ENCODE measurements at regions not wholly inside any gene's neighbourhood (a gene's known extent, or its start where the extent isn't known, plus 50 kb on each side); places are given as distances from the start of the nearest gene placed in this dataset.

GRCh38 chr2:59502981-59503380 lies 1050.5 kb downstream of the BCL11A start:
- intact Hi-C loops (cut with micrococcal nuclease), result no loop called here

GRCh38 chr2:59490994-59491393 lies 1062.5 kb downstream of the BCL11A start:
- intact Hi-C loops (cut with micrococcal nuclease), result no loop called here

GRCh38 chr2:59490192-59490591 lies 1063.3 kb downstream of the BCL11A start:
- intact Hi-C loops (cut with micrococcal nuclease), result no loop called here

GRCh38 chr2:59484673-59485072 lies 1068.8 kb downstream of the BCL11A start:
- intact Hi-C loops (cut with micrococcal nuclease), result no loop called here

DNA sequence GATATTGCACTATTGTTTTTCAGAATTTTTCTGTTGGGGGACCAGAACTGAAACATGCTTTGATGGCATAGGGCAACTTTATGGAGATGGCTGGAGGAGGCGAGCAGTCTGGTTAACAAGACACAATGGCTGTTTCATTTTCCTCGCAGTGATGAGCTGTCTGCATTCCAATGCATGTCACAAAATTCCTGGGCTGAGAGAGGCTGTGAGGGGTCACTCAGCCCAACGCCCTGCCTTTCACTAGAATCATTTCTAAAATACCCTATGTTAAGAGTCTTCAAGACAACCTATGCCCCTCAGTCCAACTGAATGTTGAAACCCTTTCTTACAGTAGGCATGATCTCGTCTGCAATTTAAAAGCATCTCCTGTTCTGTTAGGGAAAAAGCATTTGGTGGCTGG lies 1090.0 kb downstream of the BCL11A start:
- intact Hi-C loops (cut with micrococcal nuclease), result no loop called here

DNA sequence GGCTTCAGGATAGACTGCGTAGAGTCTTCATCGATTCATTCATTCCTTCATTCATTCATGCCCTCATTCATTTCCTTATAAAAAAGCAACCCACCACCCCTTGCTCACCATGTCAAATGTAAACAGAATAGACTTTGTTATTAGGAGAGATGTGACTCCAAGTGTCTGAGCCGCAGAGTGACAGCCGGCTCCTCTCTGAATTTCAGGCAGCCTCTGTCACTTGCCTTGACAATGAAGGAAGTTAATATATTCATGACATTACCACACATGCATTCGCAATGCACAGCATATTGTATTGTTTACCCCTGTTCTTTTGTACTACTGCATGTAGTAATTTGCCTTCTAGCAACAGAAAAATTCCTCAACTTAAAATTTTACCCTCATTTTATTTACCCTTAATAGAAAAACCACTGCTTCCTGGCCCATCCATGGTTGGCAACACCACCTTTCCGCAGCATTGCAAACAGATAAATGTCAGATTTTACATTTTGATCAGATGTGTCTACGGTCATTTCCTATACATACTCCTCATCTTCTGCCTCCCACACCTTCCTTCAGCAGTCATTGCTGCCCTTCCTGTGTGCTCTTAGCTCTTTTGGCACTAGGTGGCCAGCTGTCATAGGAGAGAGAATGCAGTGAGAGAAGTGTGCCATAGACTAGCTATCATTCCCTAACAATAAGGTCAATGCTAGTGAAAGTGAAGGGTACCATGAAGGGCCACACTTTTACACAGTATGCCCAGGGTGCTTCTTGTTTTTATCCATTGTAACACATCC lies 1090.8 kb downstream of the BCL11A start:
- intact Hi-C loops (cut with micrococcal nuclease), result no loop called here

DNA sequence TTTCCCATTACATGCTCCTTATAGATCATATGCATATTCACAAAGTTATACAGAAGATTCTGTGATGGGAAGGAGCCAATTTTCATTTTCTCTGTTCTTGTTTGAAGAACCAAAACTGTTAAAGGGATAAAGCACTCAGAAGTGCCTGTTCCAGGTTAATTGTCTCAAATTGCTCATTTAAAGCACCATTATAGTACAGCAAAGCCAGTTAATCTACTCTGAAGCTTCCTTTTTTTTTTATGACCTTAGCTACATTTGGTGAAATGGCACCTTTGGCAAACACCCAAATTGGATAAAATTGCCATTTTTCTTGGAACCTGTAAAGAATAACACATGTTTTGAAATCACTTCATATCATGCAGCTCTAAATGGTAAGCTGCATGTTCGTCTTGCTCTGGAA lies 1092.3 kb downstream of the BCL11A start:
- intact Hi-C loops (cut with micrococcal nuclease), result no loop called here

DNA sequence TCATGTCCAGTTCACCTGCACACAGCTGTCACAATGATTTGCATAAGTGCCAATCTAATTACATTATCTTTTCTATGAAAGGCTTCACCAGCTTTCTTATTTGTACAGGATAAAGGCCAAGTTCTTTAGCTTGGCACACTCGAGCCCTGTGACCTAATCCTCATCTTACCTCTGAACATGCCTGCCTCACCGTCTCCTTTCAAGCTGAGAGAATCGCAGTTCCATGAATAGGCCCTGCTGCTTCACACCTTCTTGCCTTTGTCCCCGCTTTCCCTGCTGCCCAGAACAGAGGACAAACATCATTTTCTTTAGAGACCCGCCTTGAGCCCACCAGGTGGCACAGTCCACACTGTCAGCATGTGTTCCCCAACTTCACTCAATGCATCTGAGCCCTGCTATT lies 1094.7 kb downstream of the BCL11A start:
- intact Hi-C loops (cut with micrococcal nuclease), result no loop called here

- intact Hi-C loops (cut with micrococcal nuclease), result no loop called here
Observed at GRCh38 chr2:59456285-59456684, 1097.2 kb downstream of the BCL11A start.

DNA sequence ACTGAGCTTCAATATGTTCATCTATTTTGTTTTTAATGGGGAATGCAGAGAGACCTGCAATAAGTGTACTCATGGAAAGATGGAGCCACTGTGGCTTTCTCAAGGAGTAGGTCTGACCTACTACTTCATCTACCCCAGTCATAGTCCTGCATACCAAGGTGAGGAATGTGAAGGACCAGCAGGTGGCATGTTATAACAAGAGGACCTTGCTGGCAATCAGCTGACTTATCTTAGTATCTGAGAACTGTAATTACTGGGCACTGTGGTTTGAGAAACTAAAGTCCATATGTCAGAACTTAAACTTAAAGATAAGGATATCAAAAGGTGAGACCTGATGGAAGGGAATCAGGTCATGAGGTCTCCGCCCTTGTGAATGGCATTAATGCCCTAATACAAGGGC lies 1104.2 kb downstream of the BCL11A start:
- intact Hi-C loops (cut with micrococcal nuclease), result no loop called here

- intact Hi-C loops (cut with micrococcal nuclease), result no loop called here
Observed at GRCh38 chr2:59440491-59440890, 1113.0 kb downstream of the BCL11A start.

- intact Hi-C loops (cut with micrococcal nuclease), result no loop called here
Observed at GRCh38 chr2:59435635-59436034, 1117.8 kb downstream of the BCL11A start.

- intact Hi-C loops (cut with micrococcal nuclease), result no loop called here
Observed at GRCh38 chr2:59428940-59429339, 1124.5 kb downstream of the BCL11A start.

DNA sequence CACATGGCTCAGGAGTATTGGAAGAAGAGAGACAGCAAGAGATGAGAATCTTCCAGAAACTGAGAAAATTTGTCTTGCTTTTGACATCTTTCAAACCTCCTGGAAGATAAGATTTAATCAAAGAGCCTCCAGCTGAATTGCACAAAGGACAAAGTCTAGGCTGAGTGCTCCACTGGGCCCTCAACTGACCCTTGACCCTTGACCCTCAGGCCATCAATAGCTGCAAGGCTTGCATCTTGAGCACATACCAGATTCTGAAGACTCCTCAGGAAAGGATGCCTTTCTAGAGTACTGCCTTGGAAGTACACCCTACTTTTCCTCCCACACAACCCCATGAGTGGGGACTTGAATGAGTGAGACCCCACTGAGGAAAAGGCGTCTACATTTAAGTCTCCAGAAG lies 1125.5 kb downstream of the BCL11A start:
- intact Hi-C loops (cut with micrococcal nuclease), result no loop called here

DNA sequence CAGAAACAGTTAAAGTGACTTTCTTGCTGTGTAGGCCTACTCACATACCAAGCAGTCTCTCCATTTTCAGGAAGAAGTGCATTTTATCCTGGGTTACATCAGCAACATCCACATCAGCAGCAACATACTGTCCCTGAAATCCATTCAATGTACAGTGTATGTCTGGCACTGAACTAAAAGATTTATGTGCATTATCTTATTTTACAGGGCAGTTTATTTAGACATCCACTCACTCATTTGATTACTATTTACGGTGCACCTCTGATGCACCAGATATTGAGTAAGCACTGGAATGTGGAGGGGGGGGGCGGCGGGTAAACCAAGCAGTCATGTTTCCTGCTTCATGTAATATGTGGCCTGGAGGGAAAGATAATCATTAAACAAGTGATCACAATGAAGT lies 1128.2 kb downstream of the BCL11A start:
- intact Hi-C loops (cut with micrococcal nuclease), result no loop called here

DNA sequence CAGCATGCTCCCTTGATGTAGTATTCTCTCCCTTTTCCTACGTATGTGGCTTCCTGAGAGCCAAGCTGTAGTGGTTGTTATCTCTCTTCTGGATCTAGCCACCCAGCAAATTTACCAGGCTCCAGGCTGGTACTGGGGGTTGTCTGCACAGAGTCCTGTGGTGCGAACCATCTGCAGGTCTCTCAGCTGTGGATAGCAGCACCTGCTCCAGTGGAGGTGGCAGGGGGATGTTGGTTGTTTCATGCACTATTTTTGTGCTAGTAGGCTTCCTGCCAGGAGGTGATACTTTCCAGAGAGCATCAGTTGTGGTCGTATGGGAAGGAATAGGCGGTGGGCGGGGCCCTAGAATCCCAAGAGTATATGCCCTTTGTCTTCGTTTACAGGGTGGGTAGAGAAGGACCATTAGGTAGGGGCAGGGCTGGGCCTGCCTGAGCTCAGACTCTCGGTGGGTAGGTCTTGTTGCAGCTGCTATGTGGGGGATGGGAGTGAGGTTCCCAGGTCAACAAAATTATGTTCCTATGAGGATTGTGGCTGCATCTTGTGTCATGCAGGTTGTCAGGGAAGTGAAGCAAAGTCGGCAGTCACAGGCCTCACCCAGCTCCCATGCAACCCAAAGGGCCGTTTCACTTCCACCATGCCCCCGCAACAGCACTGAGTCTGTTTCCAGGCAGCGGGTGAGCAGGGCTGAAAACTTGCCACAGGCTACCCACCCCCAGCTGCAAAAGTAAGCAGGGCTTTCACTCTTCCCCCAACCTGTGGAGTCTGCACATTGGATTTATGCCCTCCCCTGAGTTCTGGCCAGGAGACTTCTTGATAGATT lies 1139.5 kb downstream of the BCL11A start:
- intact Hi-C loops (cut with micrococcal nuclease), result no loop called here

DNA sequence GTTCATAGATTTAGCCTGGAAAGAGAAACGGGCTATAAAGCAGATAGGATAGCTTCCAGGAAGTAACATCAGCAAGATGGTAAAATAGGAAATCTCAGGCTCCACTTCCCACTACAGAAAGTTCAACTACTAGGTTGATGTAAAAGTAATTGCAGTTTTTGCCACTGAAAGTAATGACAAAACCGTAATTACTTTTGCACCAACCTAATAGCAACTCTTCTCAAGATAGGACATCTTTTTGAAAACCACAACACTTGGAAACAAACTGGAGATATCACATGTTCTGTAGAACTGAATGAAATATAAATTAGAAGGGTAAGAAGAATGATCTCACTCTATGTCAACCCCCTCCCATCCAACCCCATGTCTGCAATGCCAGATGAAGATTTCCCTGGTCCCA lies 1154.3 kb downstream of the BCL11A start:
- intact Hi-C loops (cut with micrococcal nuclease), result no loop called here

GRCh38 chr2:59398081-59398480 lies 1155.4 kb downstream of the BCL11A start:
- intact Hi-C loops (cut with micrococcal nuclease), result no loop called here

DNA sequence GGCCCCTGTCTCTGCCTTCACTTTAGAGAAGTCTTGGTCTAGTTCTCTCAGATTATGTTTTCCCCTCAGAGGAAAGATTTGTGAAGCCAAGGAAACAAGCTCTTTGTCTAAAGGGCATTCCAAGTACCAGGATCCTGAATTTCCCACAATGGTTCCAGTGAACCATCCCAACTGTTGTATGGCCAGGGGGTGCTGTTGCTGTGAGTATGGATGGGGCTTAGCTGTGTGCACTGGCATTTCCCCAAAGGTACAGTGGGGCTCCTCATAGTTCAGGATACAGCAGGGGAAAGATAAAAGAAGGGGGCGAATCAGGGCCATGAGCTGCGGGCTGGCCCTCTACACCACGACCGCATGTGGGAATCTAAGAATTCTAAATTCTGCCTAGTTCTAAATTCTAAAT lies 1154.0 kb upstream of the FANCL start:
- intact Hi-C loops (cut with micrococcal nuclease), result no loop called here

DNA sequence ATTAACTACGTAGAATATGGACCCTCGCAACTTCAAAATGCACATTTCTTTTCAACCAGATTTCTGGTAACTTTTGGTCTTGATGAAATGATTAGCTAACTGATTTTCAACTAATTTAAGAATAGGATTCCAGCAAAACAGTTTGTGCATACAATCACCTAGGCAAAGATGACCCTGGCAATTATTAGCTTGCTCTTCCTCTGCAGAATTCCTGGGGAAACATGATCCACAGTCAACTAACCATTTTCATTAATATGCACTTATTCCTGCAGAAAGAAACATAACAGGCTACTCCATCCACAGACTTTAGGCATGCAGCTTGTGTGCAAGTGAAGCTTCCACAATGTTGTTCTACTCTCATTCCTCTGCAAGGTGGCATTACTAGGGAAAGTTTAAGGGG lies 1150.8 kb upstream of the FANCL start:
- intact Hi-C loops (cut with micrococcal nuclease), result no loop called here

GRCh38 chr2:59390581-59390980 lies 1149.5 kb upstream of the FANCL start:
- intact Hi-C loops (cut with micrococcal nuclease), result no loop called here

- intact Hi-C loops (cut with micrococcal nuclease), result no loop called here
Observed at GRCh38 chr2:59389240-59389639, 1148.1 kb upstream of the FANCL start.

DNA sequence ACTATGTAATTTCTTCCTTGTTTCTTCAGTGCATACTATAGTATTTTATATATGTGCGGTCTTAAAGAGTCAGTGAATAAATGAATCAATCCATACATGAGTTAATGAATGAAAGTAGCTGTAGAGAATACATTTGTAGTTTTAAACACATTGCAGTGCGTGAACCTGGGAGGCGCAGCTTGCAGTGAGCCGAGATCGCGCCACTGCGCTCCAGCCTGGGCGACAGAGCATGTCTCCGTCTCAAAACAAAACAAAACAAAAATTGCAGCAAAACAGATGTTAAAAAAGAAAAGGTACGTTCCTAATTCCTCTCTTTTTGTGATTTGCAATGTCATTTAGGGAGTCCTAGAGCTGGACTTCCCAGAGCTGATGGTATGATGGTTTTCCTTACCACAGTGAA lies 1144.8 kb upstream of the FANCL start:
- intact Hi-C loops (cut with micrococcal nuclease), result no loop called here
